ENCODE measurements at regions not wholly inside any gene's neighbourhood (a gene's known extent, or its start where the extent isn't known, plus 50 kb on each side); places are given as distances from the start of the nearest gene placed in this dataset.

DNA sequence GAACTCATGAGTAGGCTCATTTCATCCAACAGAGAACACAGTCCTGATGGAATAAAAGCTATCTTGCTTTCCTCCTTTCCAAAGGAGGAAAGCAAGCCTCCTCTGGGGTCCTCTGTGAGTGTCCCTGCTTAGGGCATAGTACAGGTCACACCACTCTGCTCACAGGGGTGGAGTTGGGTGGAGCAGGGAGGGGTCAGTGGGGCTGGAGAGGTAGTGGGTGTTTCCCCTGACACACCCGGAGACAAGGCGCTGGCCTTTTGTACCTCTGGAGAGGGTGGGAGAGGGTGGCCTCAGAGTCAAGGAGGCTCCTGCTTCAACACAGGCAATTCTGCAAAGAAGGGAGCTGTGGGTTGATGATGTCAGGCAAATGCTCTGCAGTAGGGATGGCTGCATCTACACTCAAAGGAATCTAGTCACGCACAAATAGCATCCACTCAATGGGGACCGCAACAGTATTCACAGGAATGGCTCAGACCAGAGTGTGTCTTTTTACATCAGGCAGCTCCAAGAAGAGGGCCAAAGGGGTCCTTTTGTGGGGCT lies 58.6 kb upstream of the PLXNA2 start:
- no peak for ATAC-seq
- in situ Hi-C loops (cut with HindIII; ENCODE audit: low pct_unique_long_range_greater_than_20kb, low sequenced_read_pairs) = no loop called here
- no peak for DNase-seq (ENCODE audit: low read depth, low spot score)
- H3K27me3 ChIP-seq (ENCODE audit: control insufficient read depth, insufficient read depth, low read length) = 0 out of 2 replicates have a peak, but pooled peaks cover 2% of the 10 kb centered on the region
- no peaks in the 10 kb centered on the region for H3K9me3 ChIP-seq (ENCODE audit: control insufficient read depth, insufficient read depth, low read depth, low read length)
- CTCF ChIA-PET = no interaction called here
- no peaks in the 10 kb centered on the region for H3K36me3 ChIP-seq (ENCODE audit: control insufficient read depth, insufficient read depth, low read length)
- no peaks in the 10 kb centered on the region for H3K4me1 ChIP-seq (ENCODE audit: control insufficient read depth, insufficient read depth, low read length)
- H3K27ac ChIP-seq (ENCODE audit: low read length) = no peak overlapping the region
- POLR2A ChIA-PET = no interaction called here
- no TSS peak for BruUV-seq (replicated peaks)
- intact Hi-C loops (cut with micrococcal nuclease; ENCODE audit: unreplicated experiment) = no loop called here
- TF ChIP-seq POLR2AphosphoS5 (IDR thresholded peaks at IDR 0.05; ENCODE audit: low read depth, low read length) (no peak), SIN3A (IDR thresholded peaks at IDR 0.05; ENCODE audit: borderline replicate concordance, insufficient read depth, low read depth, low read length) (no peak), TCF7L2 (IDR thresholded peaks at IDR 0.05; ENCODE audit: low read depth, low read length) (no peak), CTCF (IDR thresholded peaks at IDR 0.05) (no peak)
- TF ChIP-seq, protein P1, sequence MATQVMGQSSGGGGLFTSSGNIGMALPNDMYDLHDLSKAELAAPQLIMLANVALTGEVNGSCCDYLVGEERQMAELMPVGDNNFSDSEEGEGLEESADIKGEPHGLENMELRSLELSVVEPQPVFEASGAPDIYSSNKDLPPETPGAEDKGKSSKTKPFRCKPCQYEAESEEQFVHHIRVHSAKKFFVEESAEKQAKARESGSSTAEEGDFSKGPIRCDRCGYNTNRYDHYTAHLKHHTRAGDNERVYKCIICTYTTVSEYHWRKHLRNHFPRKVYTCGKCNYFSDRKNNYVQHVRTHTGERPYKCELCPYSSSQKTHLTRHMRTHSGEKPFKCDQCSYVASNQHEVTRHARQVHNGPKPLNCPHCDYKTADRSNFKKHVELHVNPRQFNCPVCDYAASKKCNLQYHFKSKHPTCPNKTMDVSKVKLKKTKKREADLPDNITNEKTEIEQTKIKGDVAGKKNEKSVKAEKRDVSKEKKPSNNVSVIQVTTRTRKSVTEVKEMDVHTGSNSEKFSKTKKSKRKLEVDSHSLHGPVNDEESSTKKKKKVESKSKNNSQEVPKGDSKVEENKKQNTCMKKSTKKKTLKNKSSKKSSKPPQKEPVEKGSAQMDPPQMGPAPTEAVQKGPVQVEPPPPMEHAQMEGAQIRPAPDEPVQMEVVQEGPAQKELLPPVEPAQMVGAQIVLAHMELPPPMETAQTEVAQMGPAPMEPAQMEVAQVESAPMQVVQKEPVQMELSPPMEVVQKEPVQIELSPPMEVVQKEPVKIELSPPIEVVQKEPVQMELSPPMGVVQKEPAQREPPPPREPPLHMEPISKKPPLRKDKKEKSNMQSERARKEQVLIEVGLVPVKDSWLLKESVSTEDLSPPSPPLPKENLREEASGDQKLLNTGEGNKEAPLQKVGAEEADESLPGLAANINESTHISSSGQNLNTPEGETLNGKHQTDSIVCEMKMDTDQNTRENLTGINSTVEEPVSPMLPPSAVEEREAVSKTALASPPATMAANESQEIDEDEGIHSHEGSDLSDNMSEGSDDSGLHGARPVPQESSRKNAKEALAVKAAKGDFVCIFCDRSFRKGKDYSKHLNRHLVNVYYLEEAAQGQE (IDR thresholded peaks at IDR 0.05; ENCODE audit: insufficient read depth in 1 of 2, low read depth in 2 of 2, low read length in 1 of 2) = no peak
- H3K4me3 ChIP-seq (ENCODE audit: low read depth in 2 of 2, low read length in 2 of 2) = no peak overlapping the region

DNA sequence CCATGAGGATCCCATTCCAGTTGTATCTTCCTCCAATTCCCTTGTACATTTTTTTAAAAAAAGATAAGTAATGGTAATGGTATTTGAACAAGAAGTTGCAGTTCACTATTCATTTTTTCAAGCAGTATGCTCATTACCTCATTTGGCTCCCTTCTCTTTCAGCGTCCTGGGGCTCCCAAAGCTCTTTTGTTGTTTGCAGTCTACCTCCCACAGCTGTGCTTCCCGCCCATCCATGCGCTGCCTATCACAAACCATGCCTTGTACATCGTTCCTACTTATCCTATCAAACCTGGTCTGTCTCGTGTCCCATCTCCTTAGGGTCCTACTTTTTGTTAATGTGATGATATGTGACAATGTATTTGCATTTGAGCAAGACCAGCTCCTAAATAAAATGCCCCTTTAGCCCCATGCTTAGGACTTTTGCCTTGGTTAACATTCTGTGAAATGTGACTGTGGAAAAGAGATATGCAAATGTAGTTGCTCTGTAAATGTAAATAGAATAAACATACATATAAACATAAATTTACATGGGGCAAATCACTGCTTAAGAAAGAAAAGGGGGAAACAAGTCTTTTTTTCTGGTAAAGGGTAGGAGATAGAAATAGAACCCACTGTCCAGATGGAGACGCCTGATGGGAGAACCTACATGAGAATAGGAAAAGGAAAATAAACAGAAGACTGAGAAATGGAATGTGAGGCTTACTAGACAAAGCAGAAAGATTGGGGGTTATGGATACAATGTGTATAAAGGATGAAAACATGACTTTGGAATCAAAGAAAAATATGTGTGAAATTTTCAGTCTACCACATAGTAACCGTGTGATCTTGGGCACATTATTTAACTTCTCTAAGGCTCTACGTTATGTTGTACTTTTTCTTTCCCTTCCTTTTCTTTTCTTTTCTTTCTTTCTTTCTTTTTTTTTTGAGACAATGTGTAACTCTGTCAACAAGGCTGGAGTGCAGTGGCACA lies 59.8 kb upstream of the PLXNA2 start:
- Histone ChIP-seq H3K36me3 (ENCODE audit: control insufficient read depth, insufficient read depth, low read length) (no peaks in the 10 kb centered on the region), H3K27me3 (ENCODE audit: control insufficient read depth, insufficient read depth, low read length) (no peaks in the 10 kb centered on the region), H3K9me3 (ENCODE audit: control insufficient read depth, insufficient read depth, low read depth, low read length) (no peaks in the 10 kb centered on the region), H3K4me3 (ENCODE audit: low read depth in 2 of 2, low read length in 2 of 2) (no peak overlapping the region), H3K27ac (ENCODE audit: low read length) (no peak overlapping the region), H3K4me1 (ENCODE audit: control insufficient read depth, insufficient read depth, low read length) (no peaks in the 10 kb centered on the region)
- no peak for TF ChIP-seq SIN3A (IDR thresholded peaks at IDR 0.05; ENCODE audit: borderline replicate concordance, insufficient read depth, low read depth, low read length)
- no peak for TF ChIP-seq TCF7L2 (IDR thresholded peaks at IDR 0.05; ENCODE audit: low read depth, low read length)
- no peak for TF ChIP-seq POLR2AphosphoS5 (IDR thresholded peaks at IDR 0.05; ENCODE audit: low read depth, low read length)
- no peak for TF ChIP-seq CTCF (IDR thresholded peaks at IDR 0.05)
- TF ChIP-seq, protein P1 (IDR thresholded peaks at IDR 0.05; ENCODE audit: insufficient read depth in 1 of 2, low read depth in 2 of 2, low read length in 1 of 2) = no peak
- BruUV-seq (replicated peaks) = no TSS peak
- intact Hi-C loops (cut with micrococcal nuclease; ENCODE audit: unreplicated experiment) = no loop called here
- in situ Hi-C loops (cut with HindIII; ENCODE audit: low pct_unique_long_range_greater_than_20kb, low sequenced_read_pairs) = no loop called here
- ChIA-PET CTCF (no interaction called here), POLR2A (no interaction called here)
- ATAC-seq (no peak), DNase-seq (ENCODE audit: low read depth, low spot score) (no peak)
